GM21381 (cell line): ENCODE measurements at regions not wholly inside any gene's neighbourhood (a gene's known extent, or its start where the extent isn't known, plus 50 kb on each side); places are given as distances from the start of the nearest gene placed in this dataset.

Experiments used
- ATAC-seq: cut with Tn5 transposase; IDR thresholded peaks from one replicate; pipeline ENCODE4 v1.9.1; 2021; ENCODE audit warnings: mild to moderate bottlenecking, moderate library complexity; ENCODE audit not compliant: unreplicated experiment

DNA sequence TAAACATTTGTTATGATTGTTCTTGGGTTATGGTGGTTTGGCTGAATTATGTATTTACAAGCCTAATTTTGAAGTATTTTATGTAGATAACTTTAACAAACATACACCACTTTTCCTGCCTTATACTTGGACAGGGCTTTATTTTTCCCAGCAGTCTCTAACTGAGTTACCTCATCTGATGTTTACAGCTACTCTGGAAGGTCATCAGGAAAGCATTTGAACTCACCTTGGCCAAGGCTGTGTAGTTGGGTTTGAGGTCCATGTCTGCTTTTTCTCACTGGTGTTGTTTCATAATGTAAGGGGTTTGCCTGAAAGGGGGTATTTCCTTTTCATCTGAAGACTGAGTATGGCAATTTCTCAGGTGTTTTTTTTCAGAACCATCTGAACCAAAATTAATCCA is 193.5 kb downstream of the RWDD3 start:
- no peak for ATAC-seq

DNA sequence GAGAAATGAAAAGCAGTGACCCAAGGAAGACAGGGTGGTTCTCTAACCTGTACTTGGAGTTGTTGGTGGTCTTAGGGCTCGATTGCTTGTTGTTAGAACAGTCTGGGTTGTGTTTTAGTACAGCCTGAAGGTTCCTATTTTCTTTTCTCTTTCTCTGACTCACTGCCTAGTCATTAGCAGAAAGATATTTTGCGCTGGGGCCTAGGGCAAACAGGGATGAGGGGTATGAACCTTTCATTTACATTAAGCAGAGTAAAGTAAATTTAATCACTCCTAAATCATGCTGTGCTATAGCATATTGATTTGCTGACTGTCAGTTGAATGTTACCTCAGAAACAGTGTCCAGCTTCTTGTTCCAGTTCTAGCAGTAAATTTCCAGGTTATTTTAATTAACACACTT is 197.2 kb downstream of the RWDD3 start:
- ATAC-seq, result no peak

DNA sequence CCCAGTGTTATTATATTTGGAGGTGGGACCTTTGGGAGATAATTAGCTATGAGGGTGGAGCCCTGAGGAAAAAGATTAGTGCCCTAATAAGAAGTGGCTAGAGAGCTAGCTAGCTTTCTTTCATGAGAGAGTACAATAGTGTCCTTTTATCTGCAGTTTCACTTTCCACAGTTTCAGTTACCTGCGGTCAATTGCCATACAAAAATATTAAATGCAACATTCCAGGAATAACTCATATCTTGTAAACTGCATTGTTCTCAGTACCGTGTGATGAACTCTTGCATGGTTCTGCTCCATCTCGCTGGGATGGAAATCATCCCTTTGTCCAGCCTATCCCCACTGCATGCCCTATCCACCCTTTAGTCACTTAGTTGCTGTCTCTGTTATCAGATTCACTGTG is 201.6 kb downstream of the RWDD3 start:
- ATAC-seq, result no peak

DNA sequence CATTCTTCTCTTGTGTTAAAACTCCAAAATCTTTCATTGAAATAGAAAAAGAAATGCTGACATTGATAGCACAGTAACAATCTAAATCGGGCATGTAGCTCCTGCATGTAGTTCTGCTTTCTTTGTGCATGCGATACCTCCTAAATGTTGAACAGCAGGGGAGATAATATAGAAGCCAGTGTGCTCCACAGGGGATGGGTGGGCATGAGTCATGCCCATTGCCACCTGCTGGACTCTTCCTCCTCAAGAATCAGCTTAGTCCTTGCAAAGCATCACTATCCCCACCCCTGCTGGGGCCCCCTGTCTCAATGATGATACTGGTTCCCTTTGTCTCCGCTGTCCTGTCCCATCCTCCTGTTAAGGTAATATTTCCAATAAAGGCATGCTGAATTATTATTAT is 203.0 kb downstream of the RWDD3 start:
- no peak for ATAC-seq

DNA sequence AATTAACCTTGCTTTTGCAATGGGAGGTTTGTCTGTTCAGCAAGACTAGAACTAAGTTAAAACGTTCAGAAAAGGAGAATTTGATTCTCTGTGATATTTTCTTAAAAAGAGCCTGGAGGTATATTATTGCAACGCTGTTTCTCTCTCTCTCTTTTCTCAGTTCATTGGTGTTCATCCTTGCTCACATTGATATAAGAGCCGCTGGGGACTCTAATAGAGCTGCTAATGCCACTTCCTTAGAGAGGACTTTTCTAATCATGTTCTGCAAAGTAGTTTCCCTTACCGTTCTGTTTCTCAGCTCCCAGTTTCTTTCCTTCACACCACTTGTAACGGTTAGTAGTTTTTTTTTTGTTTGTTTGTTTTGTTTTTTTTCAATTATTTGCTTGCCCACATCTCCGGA is 203.8 kb downstream of the RWDD3 start:
- no peak for ATAC-seq

DNA sequence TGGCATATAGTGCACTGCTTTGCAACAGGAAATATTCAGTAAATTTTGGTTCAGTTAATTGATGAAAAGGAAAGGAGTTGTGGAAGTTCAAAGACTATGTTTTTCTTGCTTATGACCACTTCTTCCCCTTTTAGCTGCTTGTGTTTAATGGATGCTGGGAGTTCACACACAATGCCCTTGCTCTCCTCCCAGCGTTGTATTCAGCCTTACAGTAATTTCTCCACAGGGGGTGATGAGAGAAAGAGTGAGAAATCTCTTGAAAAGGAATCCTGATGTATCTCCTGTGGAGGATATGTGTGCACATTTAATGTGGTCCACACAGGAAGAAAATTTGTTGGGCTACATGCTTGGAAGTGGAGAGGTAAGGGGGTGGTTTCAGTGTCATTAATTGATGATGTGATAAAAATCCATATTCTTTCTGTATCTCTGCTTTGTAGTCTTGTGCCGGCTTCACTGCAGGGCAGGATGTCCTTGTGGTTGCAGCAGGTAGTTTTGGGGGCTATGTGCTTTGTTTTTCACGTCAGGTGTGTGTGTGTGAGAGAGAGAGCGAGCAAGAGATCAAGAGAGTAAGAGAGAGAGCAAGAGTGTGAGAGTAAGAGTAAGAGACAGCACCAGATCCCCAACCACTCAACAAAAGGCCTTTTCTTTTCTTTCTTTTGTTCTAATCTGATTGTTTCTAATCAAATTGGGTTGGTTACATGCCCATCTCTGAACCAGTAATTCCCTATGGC is 204.4 kb downstream of the RWDD3 start:
- ATAC-seq, result no peak

DNA sequence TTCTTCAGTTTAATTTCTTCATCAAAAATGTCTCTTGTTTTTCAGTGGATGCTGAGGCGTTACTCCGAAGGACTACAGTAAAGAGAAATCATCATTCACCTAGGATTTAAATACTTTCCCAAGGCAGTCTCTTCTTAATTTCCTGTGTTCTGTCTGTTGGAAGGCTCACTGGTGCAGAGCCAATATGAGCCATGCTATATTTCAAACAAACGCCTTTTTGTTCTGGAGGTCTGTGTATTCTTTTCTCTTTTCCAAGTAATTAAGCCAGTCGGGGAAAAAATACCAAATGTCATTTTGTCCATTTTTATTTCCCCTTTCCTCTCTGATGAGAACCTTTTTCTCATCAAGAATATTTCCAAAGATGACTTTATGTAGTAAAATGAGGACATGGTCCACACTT is 206.5 kb downstream of the RWDD3 start:
- no peak for ATAC-seq

DNA sequence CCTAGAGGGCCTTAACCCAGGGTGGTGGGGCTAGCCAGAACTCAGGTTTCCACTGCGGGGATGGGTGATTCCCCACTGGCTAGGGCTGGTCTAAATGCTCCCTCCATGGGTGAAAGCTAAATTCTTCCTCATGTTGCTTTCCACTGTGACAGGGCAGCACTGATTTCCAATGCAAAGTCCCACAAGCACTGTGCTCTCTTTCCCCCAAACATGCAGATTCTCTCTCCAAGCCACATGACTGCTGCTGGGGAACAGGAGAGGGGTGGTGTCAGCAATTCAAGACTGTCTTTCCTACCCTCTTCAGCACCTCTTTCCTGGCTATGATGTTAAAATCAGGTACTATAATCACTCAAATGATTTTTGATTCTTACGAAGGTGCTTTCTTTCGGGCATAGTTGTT is 215.5 kb downstream of the RWDD3 start:
- no peak for ATAC-seq

DNA sequence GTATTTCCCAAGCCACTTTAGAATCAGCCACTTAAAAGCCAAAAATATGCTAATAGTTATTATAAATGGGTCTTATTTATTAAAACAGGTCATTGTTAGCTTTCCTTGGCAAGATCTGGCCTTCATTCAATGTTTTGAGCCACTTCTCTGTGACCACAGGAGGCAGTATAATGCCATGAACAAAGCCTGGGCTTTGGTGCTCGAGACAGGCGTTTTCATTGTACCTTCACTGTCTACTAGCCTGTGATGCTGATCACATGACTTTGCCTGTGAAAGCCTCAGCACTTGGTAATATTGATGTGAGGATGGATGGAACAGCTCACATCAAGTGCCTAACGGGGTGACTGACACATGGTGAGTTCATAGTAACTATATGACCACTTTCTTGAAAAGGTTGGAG is 217.0 kb downstream of the RWDD3 start:
- ATAC-seq, result no peak

DNA sequence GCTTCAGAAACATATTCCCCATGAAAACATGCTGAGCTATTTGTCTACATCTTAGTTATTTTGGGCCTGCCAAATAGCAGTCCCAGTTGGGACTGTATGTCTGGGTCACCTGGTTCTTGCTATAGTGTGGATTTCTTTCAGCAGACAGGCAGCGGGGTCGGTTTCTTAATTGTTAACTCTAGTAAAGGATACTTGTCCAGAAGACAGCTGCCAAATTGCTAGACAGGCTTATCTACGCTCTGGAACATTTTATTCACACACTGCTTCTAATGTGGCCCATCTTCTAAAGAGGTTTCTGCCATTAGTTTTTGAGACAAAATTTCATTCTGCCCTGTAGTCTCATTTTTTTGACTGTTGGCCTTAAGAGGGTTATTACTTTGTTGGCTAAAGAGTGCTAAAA is 217.9 kb downstream of the RWDD3 start:
- no peak for ATAC-seq

DNA sequence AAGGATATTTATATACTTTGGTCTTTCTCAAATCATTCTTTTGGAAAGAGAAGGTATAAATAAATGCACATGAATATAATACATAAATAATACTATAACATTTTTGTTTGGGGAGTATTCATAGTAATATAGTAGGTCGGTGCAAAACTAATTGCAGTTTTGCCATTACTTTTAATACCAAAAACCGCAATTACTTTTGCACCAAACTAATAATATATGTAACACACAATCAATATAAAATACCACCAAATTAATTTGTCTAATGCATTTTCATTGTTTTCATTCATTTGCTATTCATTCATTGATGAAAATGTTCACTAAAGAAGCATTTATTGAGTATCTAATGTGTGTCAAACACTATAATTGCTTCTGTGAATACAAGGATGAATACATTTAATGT is 219.0 kb downstream of the RWDD3 start:
- ATAC-seq, result no peak

DNA sequence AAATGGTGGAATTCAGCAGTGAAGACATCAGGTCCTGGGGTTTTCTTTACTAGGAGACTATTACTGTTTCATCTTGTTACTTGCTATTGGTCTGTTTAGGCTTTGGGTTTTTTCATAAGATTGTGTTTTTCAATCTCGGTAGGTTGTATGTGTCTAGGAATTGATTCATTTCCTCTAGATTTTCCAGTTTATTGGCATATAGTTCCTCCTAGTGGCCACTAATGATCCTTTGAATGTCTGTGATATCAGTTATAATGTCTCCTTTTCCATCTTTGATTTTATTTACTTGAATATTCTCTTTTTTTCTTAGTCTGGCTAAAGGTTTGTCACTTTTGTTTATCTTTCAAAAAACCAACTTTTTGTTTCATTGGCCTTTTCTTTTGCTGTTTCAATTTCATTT is 233.0 kb downstream of the RWDD3 start:
- ATAC-seq, result no peak

DNA sequence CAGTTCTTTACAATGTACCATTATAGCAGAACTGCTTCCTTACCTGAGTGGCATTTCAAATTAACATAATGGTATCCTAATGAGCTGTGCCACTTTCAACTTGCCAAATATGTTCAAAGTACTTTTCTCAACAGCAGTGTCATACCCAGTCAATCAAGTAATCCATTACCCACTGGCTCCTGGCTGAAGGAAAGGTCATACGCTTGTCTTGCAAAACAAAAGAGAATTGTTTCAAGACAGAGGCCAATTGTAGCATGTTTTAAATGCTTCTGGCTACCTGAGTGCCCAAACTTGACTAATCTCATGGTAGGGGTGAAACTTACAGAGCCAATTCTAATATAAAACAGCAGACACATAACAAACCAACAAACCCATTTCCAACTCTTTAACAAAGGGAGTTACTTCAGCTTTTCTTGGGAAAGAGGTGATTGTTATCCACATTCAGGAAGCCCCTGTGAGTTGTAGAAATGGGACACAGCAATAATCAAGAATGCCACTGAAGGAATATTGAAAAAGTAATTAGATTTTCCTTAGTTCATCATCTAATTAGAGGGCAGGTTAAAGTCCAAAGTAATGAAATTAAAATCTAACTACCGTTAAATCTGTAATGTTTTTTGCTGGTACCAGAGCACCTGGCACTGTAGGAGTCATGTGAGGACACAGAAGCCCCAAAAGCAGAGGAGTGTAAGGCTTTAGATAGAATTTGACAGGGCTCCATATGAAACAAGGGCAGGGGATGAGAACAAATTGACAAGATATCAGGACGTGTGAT is 241.9 kb downstream of the RWDD3 start:
- no peak for ATAC-seq

DNA sequence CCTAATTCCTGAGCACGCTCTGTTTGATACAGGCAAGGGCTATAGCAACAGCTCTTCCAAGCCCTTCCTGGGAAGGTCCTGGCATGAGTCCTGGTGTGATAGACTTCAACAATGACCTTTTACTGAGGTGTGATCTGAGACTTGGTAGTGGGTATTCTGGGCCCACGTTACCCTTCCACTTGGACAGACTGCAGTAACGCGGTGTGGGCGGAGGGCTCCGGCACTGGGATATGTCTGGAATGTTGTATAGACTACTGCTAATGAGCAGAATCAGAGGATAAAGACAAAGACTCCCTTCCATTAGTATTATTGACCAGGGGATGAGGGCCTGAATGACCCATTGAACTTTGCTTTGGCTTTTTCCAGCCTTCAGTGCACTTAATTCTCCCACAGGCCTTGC is 262.3 kb downstream of the RWDD3 start:
- ATAC-seq, result no peak

DNA sequence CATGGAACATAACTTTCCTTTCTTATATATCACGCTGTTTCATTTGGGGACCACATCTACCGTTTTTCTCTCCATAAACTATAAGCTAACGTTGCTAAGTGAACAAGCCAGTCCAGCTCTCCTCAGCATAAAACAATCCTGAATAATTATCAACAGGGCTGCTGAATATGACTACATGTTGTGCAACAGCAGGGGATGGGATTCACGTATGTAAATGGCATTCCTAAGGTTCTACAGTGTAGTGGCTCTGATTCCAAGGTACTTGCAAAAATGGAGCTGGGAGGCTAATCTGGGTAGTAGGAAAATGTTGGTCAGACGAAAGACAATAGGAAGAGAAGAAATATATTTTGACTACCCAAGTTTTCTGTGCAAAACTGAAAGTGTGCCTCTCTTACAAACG is 262.8 kb downstream of the RWDD3 start:
- no peak for ATAC-seq

DNA sequence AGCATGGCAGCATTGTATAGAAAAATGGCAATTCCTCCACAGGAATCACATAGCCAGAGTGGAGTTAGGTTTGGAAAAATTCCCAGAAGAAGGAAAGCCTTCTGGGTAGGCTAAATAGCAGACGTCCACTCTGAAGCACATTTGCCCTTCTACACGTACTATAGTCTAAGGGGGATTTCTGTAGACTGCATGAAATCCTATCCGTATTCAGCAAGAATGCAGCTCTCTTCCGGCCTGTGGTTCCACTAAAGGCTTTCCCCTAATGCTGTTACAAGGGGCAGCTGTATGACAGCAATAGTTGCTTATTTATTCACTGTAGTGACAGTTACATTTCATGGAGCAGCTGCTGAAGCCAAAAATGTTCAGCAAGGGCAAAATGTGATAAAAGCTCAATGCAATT is 263.6 kb downstream of the RWDD3 start:
- no peak for ATAC-seq

DNA sequence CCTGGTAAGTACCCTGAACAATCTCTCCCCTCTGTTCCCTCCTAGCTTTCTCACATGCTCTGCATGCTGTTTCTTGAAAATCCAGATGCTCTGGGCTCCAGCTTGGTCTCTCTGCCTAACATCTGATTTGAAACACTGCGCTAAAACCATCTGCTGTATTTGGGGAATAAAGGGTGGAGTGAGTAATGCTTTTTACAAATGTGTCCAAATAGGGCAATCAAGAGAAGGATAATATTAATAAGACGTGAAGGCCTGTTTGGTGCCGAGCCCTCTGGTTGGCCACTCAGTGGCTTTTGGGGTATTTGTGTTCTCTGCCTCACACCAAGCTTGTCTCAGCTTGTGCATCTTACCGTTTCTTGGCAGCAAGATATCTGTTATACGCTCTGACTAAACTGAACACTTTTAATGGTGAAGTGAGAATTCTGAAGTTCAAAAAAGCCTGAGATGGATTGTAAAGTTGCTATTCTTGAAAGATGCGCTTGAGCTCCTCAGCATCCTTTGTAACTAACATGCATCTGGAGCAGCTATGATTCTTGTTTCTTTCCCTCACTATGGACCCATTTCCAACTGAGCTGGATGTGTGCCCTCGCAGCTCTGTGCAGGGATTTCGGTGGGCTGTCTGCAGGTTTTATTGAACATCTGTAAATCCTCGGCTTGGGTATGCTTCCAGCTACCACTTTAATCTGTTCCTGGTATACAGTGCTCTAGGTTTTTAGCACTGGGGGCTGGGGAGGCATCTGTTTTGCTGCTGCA is 269.4 kb downstream of the RWDD3 start:
- ATAC-seq, result no peak

DNA sequence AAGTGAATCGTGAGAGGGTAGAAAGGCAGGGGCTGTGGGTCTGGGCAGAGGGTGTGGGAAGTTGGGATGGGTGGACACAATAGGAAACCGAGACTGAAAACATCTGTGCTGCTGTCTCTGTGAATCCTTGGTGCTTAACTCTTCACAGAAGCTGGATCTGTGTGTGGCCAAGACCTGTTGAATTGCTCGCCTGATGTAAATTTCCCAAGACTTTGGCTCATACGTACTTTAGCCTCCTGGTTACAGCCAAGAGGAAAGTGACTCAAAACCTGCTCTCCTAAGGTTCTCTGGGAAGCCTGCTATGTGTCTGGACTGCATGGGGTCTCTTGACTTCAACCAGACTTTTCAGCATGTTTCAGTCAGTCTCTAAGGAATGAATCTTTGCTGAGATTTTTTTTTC is 270.3 kb downstream of the RWDD3 start:
- no peak for ATAC-seq

DNA sequence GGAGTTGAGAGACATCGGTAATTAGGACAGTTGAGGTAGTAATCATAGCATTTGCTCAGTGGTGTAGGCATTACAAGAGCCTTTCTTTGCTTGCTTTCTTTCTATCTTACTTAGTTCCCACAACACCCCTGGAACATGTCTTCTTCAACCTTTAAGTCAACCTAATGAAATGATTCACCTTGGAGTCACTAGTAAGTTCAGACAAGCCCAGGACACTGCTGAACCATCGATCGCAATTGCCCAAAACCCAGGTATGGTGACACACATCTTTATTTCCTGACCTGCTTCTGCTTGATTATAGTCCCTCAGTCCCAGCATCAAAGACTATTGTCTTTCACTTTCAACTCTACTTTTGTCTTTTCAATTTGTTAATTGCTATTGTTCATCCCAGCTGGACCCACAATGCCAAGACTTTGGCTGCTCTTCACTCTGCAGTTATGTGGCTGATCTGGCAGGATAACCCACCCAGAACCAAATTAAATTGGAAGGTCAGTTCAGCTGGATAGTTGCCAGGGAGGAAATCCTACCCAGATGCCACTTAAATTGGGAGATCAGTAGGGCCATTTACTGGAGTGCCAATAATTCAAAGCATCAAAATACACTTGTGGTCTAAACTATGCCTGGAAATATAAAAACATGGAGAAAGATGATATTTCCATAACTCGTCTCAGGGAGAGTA is 272.9 kb downstream of the RWDD3 start:
- ATAC-seq, result no peak

DNA sequence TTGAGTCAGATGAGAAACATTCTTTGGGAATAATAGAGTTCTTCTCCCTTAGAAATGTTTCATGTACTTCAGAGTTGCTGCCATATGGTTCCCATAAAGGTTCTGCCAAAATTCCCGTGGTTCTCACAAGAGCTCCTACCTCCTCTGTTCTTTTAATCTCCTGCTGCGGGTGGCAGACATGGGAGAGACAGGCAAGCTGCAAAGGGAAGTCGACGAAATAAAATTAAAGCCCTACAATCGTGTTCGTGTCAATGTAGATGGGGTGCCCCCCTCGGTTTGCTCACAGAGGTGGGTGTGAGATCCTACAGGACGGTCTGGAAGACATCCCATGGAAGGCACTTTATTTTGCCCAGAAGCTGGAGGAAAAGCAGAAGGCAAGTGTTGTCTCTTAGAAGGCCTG is 276.0 kb downstream of the RWDD3 start:
- ATAC-seq, result no peak

DNA sequence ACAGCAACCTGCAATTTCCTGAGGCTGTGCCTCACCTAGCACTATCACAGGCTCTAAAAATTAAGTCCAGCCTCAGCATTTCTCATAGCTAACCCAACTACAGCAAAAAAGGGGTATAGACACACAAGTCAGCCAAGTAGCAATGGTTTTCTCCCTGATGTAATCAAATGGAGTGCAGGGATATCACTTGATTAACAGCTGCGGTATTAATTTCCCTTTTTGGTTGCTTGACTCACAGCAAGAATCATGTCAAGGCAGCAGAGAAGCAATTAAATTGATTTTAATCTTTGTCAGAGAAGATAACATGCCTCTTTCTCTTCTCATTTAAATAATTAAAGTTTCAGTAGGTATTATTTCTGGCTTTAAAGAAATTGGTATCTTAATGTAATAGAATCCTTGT is 278.9 kb downstream of the RWDD3 start:
- no peak for ATAC-seq
